DOHH2 (cell line): ENCODE measurements at regions not wholly inside any gene's neighbourhood (a gene's known extent, or its start where the extent isn't known, plus 50 kb on each side); places are given as distances from the start of the nearest gene placed in this dataset.

Source experiments
- EZH2phosphoT487 ChIP-seq: fragments of 200-600 bp; sonication (generic); IDR thresholded peaks from 2 replicates; pipeline ENCODE4 v1.6.1; 2017; ENCODE audit warnings: borderline replicate concordance, mild to moderate bottlenecking, antibody characterized with exemption, low read length, moderate library complexity, mixed read lengths
- TF ChIP-seq, protein P1 (sequence below): fragments of 200-600 bp; sonication (generic); IDR thresholded peaks from one replicate; pipeline ENCODE4 v1.5.1; 2014; ENCODE audit warnings: antibody characterized with exemption, mild to moderate bottlenecking, low read depth, low read length; ENCODE audit not compliant: poor library complexity, severe bottlenecking

DNA sequence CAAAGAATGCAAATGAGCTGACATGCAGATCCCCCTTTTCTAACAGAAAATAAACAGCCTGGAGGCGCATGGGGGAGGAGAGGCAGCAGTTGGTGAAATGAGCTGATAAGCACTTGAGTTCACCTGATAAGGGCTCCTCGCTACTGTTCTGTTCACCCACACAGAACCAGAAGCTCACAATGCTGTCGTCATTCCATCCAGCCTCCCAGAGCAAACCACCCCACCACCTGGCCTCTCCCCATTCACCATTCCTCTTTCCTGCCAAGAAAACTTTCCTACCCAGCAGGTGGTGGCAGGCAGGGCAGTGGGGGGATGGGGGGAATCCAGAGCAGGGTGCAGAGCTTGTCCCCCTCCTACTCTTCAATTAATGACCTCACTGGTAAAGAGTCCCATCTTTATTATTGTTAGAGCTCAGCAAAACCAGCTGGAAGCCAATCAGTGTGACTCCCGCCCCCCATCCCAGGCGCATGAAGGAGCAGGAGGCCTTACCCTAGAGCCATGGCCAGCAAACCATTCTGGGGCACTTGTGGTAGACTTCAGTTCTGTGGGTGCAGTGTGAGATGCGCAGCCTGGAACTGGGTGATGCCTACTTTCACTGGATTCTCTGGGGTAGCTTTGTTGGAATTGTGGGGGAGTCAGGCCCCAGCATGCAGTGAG is 350.3 kb downstream of the ZIC3 start:
- TF ChIP-seq, protein P1, sequence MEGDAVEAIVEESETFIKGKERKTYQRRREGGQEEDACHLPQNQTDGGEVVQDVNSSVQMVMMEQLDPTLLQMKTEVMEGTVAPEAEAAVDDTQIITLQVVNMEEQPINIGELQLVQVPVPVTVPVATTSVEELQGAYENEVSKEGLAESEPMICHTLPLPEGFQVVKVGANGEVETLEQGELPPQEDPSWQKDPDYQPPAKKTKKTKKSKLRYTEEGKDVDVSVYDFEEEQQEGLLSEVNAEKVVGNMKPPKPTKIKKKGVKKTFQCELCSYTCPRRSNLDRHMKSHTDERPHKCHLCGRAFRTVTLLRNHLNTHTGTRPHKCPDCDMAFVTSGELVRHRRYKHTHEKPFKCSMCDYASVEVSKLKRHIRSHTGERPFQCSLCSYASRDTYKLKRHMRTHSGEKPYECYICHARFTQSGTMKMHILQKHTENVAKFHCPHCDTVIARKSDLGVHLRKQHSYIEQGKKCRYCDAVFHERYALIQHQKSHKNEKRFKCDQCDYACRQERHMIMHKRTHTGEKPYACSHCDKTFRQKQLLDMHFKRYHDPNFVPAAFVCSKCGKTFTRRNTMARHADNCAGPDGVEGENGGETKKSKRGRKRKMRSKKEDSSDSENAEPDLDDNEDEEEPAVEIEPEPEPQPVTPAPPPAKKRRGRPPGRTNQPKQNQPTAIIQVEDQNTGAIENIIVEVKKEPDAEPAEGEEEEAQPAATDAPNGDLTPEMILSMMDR: no peak
- no peak for TF ChIP-seq EZH2phosphoT487
